ENCODE measurements at regions not wholly inside any gene's neighbourhood (a gene's known extent, or its start where the extent isn't known, plus 50 kb on each side); places are given as distances from the start of the nearest gene placed in this dataset.
"Not testable (repeated sequence)": the region's sequence is repeated elsewhere in the genome, so short reads cannot be mapped to it uniquely, and the experiment has no call there.

GRCh38 chr7:130850956-130851355, 116.9 kb upstream of the KLF14 start:
- no peak for DNase-seq

DNA sequence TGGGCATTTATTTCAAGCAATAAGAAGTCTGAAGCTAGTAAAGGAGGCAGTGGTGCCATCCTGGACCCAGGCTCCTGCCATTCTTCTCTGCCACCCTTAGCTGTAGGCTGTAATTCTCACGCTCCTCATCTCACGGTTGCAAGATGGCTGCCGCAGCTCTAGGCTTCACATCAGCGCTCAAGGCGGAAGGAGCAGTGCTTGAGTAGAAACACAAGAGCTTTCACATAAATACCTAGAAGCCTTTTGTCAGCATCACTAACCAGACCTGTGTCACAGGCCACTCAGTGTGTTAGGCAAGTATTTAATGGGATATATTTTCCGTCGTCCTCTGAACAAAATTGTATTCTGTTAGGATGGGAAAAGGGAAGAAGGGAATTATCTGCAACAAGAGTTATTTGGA, 118.9 kb upstream of the KLF14 start:
- DNase-seq, result no peak

GRCh38 chr7:130853503-130854279, 119.7 kb upstream of the KLF14 start:
- DNase-seq, result no peak

DNA sequence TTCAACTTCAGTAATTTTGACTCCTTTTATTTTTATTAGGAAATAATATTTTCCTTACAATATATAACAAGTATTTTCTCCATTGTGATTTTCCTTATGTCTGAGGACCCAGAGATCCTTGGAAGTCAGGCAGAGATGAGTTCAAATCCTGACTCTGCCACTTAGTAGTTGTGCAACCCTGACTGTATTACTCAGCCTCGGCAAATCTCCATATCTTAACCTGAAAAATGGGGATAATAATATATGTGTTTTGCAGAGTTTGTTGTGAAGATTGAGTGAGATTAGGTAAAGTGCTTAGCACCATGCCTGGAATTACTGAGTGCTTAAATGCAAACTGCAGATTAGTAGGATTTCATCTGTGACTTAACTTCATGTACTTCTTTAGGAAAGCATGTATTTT, 120.5 kb upstream of the KLF14 start:
- no peak for DNase-seq

DNA sequence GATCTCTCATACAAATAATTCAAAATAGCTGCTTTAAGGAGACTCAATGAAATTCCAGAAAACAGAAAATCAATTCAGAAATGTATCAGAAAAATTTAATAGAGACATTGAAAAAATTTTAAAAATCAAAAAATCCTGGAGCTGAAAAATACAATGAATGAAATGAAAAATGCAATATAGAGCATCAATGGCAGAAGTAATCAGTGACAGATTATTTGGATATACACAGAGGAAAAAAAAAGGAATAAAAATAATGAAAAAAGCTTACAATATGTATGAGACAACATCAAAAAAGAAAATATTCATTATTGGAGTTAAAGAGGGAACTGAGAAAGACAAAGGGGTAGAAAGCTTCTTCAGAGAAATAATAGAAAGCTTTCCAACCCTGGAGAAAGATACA, 122.9 kb upstream of the KLF14 start:
- no peak for DNase-seq

GRCh38 chr7:130860832-130861231, 126.8 kb upstream of the KLF14 start:
- DNase-seq, result not testable (repeated sequence)

GRCh38 chr7:130865408-130866236, 131.6 kb upstream of the KLF14 start:
- DNase-seq, result no peak

GRCh38 chr7:130867039-130867438, 133.0 kb upstream of the KLF14 start:
- DNase-seq, result no peak

GRCh38 chr7:130867581-130868136, 133.7 kb upstream of the KLF14 start:
- DNase-seq, result no peak

DNA sequence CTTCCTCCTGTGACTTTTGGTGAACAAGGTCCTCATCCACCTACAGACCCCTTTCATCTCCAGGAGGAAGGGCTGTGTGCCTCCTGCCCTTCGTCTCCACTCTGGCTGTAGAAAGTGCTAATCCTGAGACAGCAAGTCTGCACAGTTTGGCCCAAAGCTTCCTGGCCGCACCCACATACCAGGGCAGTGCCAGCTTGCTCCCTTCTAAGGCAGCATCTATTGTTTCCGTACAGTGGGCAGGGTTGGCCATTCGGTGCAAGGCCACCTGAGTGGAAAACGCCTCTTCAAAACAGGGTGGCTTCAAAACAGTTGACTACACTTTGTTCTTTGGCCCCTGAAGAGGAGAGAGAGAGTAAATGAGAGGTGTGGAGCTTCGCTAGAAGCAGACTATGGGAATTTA, 134.1 kb upstream of the KLF14 start:
- DNase-seq, result no peak

- no peak for DNase-seq
Measured at GRCh38 chr7:130869918-130870317, 135.9 kb upstream of the KLF14 start.

DNA sequence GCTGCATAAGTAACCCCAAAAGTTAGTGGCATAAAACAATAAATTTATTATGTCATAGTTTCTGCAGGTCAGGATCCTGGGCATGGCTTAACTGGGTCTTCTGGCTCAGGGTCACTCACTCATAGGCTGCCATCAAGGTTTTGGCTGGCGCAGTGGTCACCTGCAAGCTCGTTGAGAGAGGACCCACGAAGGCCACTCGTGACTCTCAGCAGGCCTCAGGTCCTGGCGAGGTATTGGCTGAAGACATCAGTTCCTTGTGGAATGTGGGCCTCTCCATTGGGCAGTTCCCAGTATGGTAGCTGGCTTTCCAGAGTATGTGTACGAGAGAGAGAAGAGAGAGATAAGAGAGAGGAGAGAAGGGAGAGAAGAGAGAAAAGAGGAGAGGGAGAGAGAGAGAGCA, 138.3 kb upstream of the KLF14 start:
- no peak for DNase-seq

DNA sequence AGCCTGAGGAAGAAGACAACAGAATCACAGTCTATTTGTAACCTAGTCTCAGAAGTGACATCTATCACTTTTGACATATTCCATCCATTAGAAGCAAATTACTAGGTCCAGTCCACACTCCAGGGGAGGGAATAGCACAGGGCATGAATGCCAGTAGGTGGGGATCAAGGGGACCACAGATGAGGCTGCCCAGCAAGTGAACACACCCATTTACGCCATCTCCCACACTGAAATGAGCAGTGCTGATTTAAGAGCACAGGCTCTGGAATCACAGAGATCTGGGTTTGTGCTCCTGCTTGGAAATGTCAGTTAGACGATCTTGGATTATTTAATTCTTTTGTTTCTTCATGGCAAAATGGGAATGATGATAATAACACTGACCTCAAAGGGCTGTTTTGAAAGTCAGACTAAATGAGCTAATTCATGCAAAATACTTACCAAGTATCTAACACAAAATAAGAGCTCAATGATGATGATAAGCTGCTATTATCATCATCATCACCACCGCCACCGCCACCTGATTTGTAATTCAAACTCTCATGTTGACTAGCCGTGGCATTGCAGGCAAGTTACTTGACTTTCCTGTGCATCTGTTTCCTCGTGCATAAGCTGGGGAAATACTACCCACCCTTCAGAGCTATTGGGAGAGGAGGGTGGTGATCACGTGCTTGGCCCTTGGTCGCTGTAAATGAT, 138.9 kb upstream of the KLF14 start:
- no peak for DNase-seq

GRCh38 chr7:130874071-130874915, 140.3 kb upstream of the KLF14 start:
- DNase-seq, result no peak

DNA sequence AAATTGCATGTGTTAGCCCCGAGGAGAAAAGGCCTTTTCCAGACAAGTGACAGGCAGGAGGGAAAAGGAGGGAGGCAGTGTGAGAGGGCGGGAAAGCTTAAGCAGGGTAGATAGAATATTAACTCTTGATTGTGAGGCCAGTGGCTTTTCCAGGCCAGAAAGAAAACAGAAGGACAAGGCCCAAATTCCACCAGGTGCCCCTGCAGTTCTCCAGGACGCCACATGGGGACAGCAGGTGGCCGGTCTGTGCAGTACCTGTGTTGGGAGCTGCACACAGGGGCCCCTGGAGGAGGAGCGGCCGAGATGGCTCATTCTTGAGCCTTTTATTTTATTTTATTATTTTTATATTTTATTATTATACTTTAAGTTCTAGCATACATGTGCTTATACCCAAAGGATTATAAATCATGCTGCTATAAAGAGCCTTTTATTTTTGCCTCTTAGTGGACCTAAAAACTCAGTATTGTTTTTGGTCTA, 141.3 kb upstream of the KLF14 start:
- no peak for DNase-seq

- no peak for DNase-seq
Measured at GRCh38 chr7:130875901-130876300, 141.9 kb upstream of the KLF14 start.

GRCh38 chr7:130877236-130877990, 143.4 kb upstream of the KLF14 start:
- DNase-seq, result no peak

GRCh38 chr7:130877991-130878305, 143.9 kb upstream of the KLF14 start:
- DNase-seq, result no peak

DNA sequence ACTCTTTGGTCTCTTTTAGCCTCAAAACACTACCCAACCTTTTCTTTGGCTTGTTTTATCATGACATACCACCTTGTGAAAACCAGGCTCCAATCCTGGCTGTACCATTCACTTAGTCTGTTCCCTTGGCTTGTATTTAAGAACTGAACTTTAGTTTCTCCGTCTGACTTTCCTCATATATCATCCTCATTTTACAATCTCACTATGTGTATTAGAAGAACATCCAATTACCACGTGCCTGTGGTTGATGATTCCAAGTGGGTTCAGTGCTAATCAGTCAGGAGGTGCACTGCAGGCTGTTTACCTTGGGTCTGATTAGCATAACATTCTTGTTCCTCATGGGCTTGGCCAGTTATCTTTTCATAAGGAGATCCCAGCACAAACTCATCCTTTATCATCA, 144.8 kb upstream of the KLF14 start:
- no peak for DNase-seq

- DNase-seq, result no peak
Measured at GRCh38 chr7:130879191-130879590, 145.2 kb upstream of the KLF14 start.

DNA sequence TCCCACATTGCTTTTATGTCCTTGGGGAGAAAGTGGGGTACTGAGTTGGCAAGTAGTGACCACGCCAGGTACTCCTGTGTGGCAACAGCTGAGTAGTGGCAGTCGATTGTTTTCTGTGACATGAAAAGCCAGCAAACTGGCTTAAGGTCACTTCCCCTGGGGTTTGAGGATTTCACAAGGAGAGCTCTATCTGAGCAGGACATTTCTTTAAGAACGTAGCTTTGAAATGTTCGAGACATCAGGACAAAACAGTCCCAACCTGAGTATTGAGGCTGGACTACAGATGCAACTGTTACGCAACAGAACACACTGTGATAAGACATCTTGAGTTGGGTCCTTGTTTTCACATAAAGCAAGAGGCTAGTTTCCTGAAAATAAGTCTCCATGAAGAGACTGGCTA, 146.7 kb upstream of the KLF14 start:
- no peak for DNase-seq

Data from CD4-positive, alpha-beta T cell treated with Interferon gamma for 1 hour (primary cell).